ENCODE measurements at regions not wholly inside any gene's neighbourhood (a gene's known extent, or its start where the extent isn't known, plus 50 kb on each side); places are given as distances from the start of the nearest gene placed in this dataset.

GRCh38 chr6:19322691-19323485 is 514.3 kb upstream of the ID4 start:
- TF ChIP-seq TAF1 (IDR thresholded peaks at IDR 0.05; ENCODE audit: low read depth) (no peak), USF1 (IDR thresholded peaks at IDR 0.05) (no peak), MAX (IDR thresholded peaks at IDR 0.05) (no peak), CEBPB (IDR thresholded peaks at IDR 0.05) (no peak), REST (IDR thresholded peaks at IDR 0.05; ENCODE audit: low read depth) (no peak), FOXM1 (IDR thresholded peaks at IDR 0.05; ENCODE audit: borderline replicate concordance, low read depth) (no peak), TCF12 (IDR thresholded peaks at IDR 0.05; ENCODE audit: low read depth) (no peak), EGR1 (IDR thresholded peaks at IDR 0.05) (no peak), EP300 (IDR thresholded peaks at IDR 0.05; ENCODE audit: borderline replicate concordance) (no peak), ZBTB7A (IDR thresholded peaks at IDR 0.05; ENCODE audit: low read depth) (no peak), YY1 (IDR thresholded peaks at IDR 0.05; ENCODE audit: low read depth) (no peak), RAD21 (IDR thresholded peaks at IDR 0.05; ENCODE audit: low read depth) (no peak), CREB1 (IDR thresholded peaks at IDR 0.05; ENCODE audit: low read depth) (no peak)
